Epithelial cell of esophagus (primary cell): ENCODE measurements at regions not wholly inside any gene's neighbourhood (a gene's known extent, or its start where the extent isn't known, plus 50 kb on each side); places are given as distances from the start of the nearest gene placed in this dataset.

Experiments used
- DNase-seq: peaks from one replicate; pipeline ENCODE4 v3.0.0; 2010; ENCODE audit warnings: low read depth
- H3K4me3 ChIP-seq: 2 replicates; pipeline ENCODE4 v1.5.1; 2011; ENCODE audit warnings: mild to moderate bottlenecking, low read length, control low read depth
- TF ChIP-seq, protein P1 (sequence below): IDR thresholded peaks from 2 replicates; pipeline ENCODE4 v1.5.1; 2011; ENCODE audit warnings: low read depth, mild to moderate bottlenecking, low read length, control low read depth, inconsistent platforms; ENCODE audit not compliant: insufficient read depth; ENCODE audit errors: missing control alignments

DNA sequence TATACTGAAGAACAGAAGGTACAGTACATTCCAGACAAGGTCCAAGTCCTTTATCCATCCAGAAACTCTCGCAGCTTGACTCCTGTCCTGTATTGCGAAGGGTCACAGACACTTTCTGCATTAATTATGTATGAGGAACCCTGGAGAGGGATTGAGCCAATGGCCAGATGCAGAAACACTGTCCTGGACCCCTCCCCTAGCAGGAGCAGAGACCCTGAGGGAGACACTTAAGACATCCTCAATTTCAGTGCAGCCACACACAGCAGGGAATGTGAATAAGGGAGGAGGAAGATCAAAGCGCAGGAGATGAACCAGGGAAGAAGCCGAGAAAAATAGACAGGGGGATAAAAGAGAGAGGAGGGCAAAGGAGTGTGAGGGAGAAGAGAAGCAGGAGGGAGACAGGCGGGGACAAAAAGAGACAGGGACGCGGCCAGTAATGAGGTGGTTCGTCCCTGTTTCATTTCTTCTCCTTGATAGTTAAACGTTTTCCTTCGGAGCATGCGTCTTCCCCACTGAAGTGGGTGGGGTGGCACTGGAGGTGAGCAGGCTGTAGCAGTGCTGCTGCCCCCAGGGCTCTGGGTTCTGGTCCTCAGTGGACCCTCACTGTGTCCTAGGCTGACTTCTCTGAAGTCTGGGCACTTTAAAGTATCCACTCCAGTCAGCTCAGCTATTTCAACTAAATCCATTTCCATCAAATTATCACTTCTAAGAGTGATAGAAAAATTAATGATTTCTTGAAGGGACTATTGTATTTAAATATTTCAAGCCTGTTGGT lies 356.4 kb upstream of the NOCT start:
- TF ChIP-seq, protein P1, sequence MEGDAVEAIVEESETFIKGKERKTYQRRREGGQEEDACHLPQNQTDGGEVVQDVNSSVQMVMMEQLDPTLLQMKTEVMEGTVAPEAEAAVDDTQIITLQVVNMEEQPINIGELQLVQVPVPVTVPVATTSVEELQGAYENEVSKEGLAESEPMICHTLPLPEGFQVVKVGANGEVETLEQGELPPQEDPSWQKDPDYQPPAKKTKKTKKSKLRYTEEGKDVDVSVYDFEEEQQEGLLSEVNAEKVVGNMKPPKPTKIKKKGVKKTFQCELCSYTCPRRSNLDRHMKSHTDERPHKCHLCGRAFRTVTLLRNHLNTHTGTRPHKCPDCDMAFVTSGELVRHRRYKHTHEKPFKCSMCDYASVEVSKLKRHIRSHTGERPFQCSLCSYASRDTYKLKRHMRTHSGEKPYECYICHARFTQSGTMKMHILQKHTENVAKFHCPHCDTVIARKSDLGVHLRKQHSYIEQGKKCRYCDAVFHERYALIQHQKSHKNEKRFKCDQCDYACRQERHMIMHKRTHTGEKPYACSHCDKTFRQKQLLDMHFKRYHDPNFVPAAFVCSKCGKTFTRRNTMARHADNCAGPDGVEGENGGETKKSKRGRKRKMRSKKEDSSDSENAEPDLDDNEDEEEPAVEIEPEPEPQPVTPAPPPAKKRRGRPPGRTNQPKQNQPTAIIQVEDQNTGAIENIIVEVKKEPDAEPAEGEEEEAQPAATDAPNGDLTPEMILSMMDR = no peak
- H3K4me3 ChIP-seq = no peak overlapping the region
- DNase-seq = no peak

GRCh38 chr4:138658518-138658917 lies 357.1 kb upstream of the NOCT start:
- H3K4me3 ChIP-seq = no peak overlapping the region
- TF ChIP-seq, protein P1 = no peak
- no peak for DNase-seq

DNA sequence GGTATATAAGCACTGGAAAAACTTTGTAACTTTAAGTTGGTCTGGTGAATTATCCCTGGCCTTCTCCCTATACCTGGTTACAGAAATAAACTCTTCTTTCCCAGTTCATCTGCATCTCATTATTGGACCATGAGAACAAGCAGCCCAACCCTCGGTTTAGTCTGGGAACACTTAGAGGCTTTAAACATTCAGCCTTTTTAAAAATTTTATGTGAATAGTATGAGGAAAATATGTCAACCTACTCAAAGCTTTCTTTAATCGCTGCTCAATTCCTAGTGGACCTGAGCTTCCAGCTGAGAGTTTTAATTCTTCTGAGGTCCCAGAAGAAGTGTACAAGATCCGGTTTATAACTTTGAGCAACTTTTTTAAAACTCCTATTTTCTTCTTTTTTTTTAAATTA lies 358.6 kb upstream of the NOCT start:
- TF ChIP-seq, protein P1 = no peak
- H3K4me3 ChIP-seq = no peak overlapping the region
- no peak for DNase-seq

- TF ChIP-seq, protein P1 = no peak
- no peak for DNase-seq
- no peak overlapping the region for H3K4me3 ChIP-seq
Observed at GRCh38 chr4:138655985-138656384, 359.6 kb upstream of the NOCT start.

DNA sequence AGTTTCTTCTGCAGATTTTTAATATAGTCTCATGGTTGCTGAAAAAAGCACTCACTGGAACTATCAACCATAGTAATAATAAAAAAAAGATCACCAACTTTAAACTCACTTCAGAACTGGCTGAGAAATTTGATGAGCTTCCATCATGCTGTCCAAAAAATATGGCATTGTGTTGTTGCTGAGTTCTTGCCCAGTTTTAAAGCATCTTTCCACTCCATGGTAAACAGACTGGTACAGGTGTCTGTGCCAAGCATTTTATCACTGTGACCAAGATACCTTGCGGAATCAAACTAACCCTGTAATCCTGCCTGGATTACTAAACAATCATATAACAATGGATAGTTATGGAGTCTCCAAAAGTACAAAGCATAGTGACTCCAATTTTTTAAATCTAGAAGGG lies 360.3 kb upstream of the NOCT start:
- no peak for DNase-seq
- no peak overlapping the region for H3K4me3 ChIP-seq
- TF ChIP-seq, protein P1 = no peak

GRCh38 chr4:138650929-138651448 lies 364.6 kb upstream of the NOCT start:
- DNase-seq = peak; percentile 3
- H3K4me3 ChIP-seq = no peak overlapping the region
- TF ChIP-seq, protein P1 = no peak

- no peak for DNase-seq
- no peak overlapping the region for H3K4me3 ChIP-seq
- TF ChIP-seq, protein P1 = no peak
Observed at GRCh38 chr4:138650495-138650894, 365.1 kb upstream of the NOCT start.
